GM12873 (cell line): ENCODE measurements at regions not wholly inside any gene's neighbourhood (a gene's known extent, or its start where the extent isn't known, plus 50 kb on each side); places are given as distances from the start of the nearest gene placed in this dataset.

Experiments
- CTCF ChIP-seq: IDR thresholded peaks from 2 replicates; pipeline ENCODE4 v1.5.1; 2012; ENCODE audit warnings: low read depth, mild to moderate bottlenecking, moderate library complexity, low read length, control low read depth; ENCODE audit not compliant: insufficient read depth; ENCODE audit errors: missing control alignments

DNA sequence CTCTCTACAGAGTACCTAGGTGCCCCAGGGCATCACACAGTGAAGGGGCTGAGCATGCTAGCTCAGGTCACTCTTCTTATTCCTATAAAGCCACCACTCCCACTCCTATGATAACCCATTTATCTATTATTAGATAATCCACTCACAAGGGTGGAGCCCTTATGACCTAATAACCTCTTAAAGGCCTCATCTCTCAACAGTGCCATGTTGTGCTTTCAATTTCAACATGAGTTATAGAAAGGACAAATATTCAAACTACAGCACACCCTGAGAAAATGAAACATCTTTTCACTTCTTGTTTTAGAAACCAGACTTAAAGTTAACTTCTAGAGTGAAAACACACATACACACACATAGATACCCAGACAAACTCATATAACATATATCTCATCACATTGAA, 1494.9 kb upstream of the MIR17HG start:
- no peak for TF ChIP-seq CTCF

- TF ChIP-seq CTCF = no peak
These were observed 1491.0 kb upstream of the MIR17HG start for GRCh38 chr13:89856512-89856911.

- no peak for TF ChIP-seq CTCF
These were observed 1490.0 kb upstream of the MIR17HG start for GRCh38 chr13:89857502-89857901.

DNA sequence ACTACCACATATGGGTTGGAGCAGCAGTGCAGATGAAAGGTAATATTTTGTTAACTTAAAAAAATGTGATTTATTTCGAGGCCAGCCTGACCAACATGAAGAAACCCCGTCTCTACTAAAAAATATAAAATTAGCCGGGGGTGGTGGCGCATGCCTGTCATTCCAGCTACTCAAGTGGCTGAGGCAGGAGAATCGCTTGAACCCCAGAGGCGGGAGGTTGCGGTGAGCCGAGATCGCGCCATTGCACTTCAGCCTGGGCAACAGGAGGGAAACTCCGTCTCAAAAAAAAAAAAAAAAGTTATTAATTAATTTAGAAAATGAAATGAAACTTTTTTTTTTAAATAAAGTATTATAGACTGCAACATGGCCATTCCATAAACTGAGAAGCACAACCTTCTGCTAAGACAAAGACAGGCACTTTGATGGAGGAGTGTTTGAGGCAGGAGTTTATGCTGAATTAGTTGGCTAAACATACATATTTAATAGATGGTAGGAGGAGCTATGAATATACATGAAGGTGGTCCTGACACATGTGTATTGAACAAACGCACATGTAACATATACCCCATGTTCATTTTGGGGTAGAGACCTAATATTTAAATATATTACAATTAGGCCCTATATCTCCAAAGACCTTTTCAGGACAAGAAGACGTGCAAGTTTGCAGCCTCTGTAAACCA, 1485.3 kb upstream of the MIR17HG start:
- TF ChIP-seq CTCF = no peak

GRCh38 chr13:89862691-89863036, 1484.8 kb upstream of the MIR17HG start:
- TF ChIP-seq CTCF = no peak

DNA sequence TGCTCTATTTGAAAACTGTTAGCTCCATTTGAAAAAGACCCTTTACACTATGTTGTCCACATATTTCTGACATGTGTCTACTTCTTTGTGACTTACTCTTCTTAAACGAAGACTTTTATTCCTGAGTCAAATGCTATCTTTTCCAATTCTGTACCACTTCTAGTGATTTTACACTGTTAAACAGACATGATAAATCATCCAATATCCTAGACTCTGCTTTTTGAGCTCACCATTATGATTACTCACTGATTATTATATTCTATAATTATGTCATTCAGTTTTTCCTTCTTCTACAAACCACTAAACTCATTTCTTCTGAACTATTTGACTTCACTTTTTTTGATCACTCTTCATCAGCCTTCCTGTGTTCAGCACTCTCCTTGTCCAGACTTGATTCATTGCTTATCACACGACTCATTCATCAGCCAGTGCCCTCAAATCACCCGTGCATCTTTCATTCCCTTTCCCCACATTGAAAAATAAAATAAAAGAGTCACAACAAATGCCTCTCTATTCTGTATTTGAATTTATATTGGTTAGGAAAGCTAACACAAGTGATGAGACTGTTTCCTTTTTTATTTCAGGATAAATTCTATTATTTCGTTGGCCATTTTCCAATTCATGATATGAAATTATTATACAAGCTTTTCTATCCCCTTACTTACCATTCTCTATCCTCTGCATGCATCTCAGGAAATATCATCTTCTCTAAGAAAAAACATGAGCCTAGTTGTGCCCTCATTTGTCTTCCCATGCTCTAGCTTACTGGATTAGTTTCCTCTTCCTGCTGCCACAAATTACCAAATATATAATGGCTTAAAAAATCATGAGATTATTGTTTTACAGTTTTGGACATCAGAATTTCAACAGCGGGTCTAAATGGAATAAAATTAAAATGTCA, 1482.1 kb upstream of the MIR17HG start:
- no peak for TF ChIP-seq CTCF

GRCh38 chr13:89869312-89869711, 1478.2 kb upstream of the MIR17HG start:
- no peak for TF ChIP-seq CTCF
